SU-DHL-6 (cell line): ENCODE measurements at regions not wholly inside any gene's neighbourhood (a gene's known extent, or its start where the extent isn't known, plus 50 kb on each side); places are given as distances from the start of the nearest gene placed in this dataset.
"Not testable (repeated sequence)": the region's sequence is repeated elsewhere in the genome, so short reads cannot be mapped to it uniquely, and the experiment has no call there.

Source experiments
- H2AFZ ChIP-seq: fragments of 200-600 bp; sonication (generic); 2 replicates; pipeline ENCODE4 v1.6.1; 2014; ENCODE audit warnings: low read depth, mild to moderate bottlenecking, moderate library complexity, mixed read lengths, antibody characterized with exemption, low read length; ENCODE audit not compliant: severe bottlenecking
- H3F3A ChIP-seq: fragments of 200-600 bp; shearing (Covaris generic); 2 replicates; pipeline ENCODE4 v1.6.0; 2016; ENCODE audit warnings: antibody characterized with exemption, mild to moderate bottlenecking; ENCODE audit not compliant: insufficient read depth
- H3K27ac ChIP-seq: fragments of 200-600 bp; sonication (generic); 2 replicates; pipeline ENCODE4 v1.5.1; 2016; ENCODE audit warnings: low read depth, mild to moderate bottlenecking, low read length, moderate library complexity, mixed read lengths
- H3K27me3 ChIP-seq: fragments of 200-600 bp; sonication (generic), shearing (Covaris generic); 2 replicates; pipeline ENCODE4 v1.6.0; 2014; ENCODE audit warnings: mild to moderate bottlenecking, low read length
- H3K36me3 ChIP-seq: fragments of 200-600 bp; sonication (generic); 2 replicates; pipeline ENCODE4 v1.6.1; 2014; ENCODE audit warnings: mild to moderate bottlenecking, low read length, mixed read lengths
- H3K4me2 ChIP-seq: fragments of 300-600, 200-600 bp; shearing (Covaris generic), sonication (generic); 2 replicates; pipeline ENCODE4 v1.6.0; 2014; ENCODE audit warnings: low read length, low read depth, mild to moderate bottlenecking; ENCODE audit not compliant: poor library complexity, severe bottlenecking
- H3K4me3 ChIP-seq: fragments of 200-600 bp; sonication (generic); 2 replicates; pipeline ENCODE4 v1.5.1; 2014; ENCODE audit warnings: antibody characterized with exemption, low read length, mild to moderate bottlenecking, mixed read lengths; ENCODE audit not compliant: insufficient read depth, poor library complexity, severe bottlenecking
- H3K79me2 ChIP-seq: fragments of 200-600 bp; sonication (generic); 2 replicates; pipeline ENCODE4 v1.6.1; 2014; ENCODE audit warnings: mild to moderate bottlenecking, low read length, moderate library complexity; ENCODE audit not compliant: insufficient read depth
- H3K9ac ChIP-seq: fragments of 200-600 bp; sonication (generic); 2 replicates; pipeline ENCODE4 v1.7.0; 2014; ENCODE audit warnings: mild to moderate bottlenecking, low read length
- H3K9me2 ChIP-seq: fragments of 200-600 bp; sonication (generic); replicated peaks from 2 replicates; pipeline ENCODE4 v1.6.1; 2014; ENCODE audit warnings: low read length; ENCODE audit not compliant: insufficient read depth
- H3K9me3 ChIP-seq: fragments of 200-600 bp; sonication (generic); 2 replicates; pipeline ENCODE4 v1.6.1; 2014; ENCODE audit warnings: low read length, mixed read lengths; ENCODE audit not compliant: insufficient read depth
- H4K20me1 ChIP-seq: fragments of 200-600 bp; sonication (generic); 2 replicates; pipeline ENCODE4 v1.6.1; 2014; ENCODE audit warnings: low read depth, mild to moderate bottlenecking, antibody characterized with exemption, low read length, moderate library complexity, mixed read lengths
- EZH2phosphoT487 ChIP-seq: fragments of 200-600 bp; sonication (generic), shearing (Covaris generic); conservative IDR thresholded peaks from 2 replicates; pipeline ENCODE4 v1.6.1; 2018; ENCODE audit warnings: mild to moderate bottlenecking, antibody characterized with exemption, low read length, moderate library complexity, mixed read lengths
- TF ChIP-seq, protein P1 (sequence below): fragments of 200-600 bp; sonication (generic); IDR thresholded peaks from one replicate; pipeline ENCODE4 v1.5.1; 2017; ENCODE audit warnings: antibody characterized with exemption, mild to moderate bottlenecking, low read length, moderate library complexity; ENCODE audit not compliant: insufficient read depth, poor library complexity, severe bottlenecking

GRCh38 chr2:63736354-63736753 is 105.3 kb upstream of the UGP2 start:
- H3K36me3 ChIP-seq: no peaks in the 10 kb centered on the region
- no peak overlapping the region for H2AFZ ChIP-seq
- no peak overlapping the region for H3K27ac ChIP-seq
- no peak overlapping the region for H3K4me2 ChIP-seq
- no peak overlapping the region for H3K9ac ChIP-seq
- no peaks in the 10 kb centered on the region for H4K20me1 ChIP-seq
- TF ChIP-seq EZH2phosphoT487: no peak
- TF ChIP-seq, protein P1, sequence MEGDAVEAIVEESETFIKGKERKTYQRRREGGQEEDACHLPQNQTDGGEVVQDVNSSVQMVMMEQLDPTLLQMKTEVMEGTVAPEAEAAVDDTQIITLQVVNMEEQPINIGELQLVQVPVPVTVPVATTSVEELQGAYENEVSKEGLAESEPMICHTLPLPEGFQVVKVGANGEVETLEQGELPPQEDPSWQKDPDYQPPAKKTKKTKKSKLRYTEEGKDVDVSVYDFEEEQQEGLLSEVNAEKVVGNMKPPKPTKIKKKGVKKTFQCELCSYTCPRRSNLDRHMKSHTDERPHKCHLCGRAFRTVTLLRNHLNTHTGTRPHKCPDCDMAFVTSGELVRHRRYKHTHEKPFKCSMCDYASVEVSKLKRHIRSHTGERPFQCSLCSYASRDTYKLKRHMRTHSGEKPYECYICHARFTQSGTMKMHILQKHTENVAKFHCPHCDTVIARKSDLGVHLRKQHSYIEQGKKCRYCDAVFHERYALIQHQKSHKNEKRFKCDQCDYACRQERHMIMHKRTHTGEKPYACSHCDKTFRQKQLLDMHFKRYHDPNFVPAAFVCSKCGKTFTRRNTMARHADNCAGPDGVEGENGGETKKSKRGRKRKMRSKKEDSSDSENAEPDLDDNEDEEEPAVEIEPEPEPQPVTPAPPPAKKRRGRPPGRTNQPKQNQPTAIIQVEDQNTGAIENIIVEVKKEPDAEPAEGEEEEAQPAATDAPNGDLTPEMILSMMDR: no peak
- no peaks in the 10 kb centered on the region for H3K27me3 ChIP-seq
- H3K9me2 ChIP-seq: no peaks in the 10 kb centered on the region
- H3K4me3 ChIP-seq: no peak overlapping the region
- no peaks in the 10 kb centered on the region for H3F3A ChIP-seq
- no peaks in the 10 kb centered on the region for H3K9me3 ChIP-seq
- no peaks in the 10 kb centered on the region for H3K79me2 ChIP-seq

DNA sequence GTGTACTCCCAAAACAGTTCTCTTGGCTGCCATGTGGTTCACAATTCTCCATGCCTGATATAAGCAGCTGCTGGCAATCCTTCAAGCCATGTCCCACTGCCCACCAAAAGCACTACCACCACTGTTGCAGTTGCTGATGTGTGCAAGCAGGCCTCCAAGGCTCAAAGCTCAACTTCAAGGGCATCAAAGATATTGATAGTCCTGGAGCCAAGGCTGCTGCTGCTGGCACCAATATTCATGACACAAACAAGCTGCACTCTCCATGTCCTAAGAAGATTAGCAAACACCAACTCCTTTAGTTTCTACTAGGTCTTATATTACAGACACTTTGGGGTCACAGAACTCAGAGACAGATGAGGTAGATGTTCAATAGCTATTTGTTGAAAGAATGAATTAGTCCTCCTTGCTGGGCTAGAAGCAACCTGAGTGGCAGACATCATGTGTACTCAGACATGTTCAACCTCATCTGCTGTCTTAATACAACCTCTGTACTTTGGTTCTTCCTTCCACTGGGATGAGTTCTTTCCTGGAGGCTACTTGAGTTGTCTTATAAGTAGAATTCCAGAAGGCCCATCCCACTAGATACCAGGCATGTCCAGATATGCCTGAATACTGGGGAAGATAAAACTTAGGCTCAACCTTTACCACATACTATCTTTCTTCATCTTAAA is 104.5 kb upstream of the UGP2 start:
- Histone ChIP-seq H3K4me3 (no peak overlapping the region), H2AFZ (no peak overlapping the region), H3F3A (no peaks in the 10 kb centered on the region), H3K36me3 (no peaks in the 10 kb centered on the region), H3K27me3 (no peaks in the 10 kb centered on the region), H3K9me2 (no peaks in the 10 kb centered on the region), H3K9ac (no peak overlapping the region), H3K79me2 (no peaks in the 10 kb centered on the region), H4K20me1 (no peaks in the 10 kb centered on the region), H3K9me3 (no peaks in the 10 kb centered on the region), H3K27ac (no peak overlapping the region), H3K4me2 (no peak overlapping the region)
- TF ChIP-seq EZH2phosphoT487: no peak
- TF ChIP-seq, protein P1: no peak

DNA sequence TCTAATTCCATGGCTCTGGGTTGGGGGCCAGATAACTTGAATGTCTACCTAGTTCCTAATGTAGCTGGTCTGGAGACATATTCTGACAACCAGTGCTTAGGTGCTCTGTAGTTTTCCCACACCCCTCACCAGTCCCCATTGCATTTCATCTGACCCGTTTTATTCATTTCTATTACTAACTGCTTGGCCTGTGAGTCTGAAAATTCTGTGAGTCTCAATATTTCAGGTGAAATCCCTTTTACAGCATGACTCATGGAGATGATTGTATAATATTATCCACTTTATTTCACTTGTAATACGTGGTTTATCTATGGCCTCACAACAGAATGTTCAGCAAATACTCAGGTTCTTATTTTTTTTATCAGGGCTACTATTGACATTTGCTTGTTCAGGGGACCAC is 103.7 kb upstream of the UGP2 start:
- no peaks in the 10 kb centered on the region for H3K9me3 ChIP-seq
- H3K4me2 ChIP-seq: no peak overlapping the region
- TF ChIP-seq EZH2phosphoT487: no peak
- TF ChIP-seq, protein P1: no peak
- H4K20me1 ChIP-seq: no peaks in the 10 kb centered on the region
- H3K36me3 ChIP-seq: no peaks in the 10 kb centered on the region
- no peak overlapping the region for H3K27ac ChIP-seq
- no peak overlapping the region for H2AFZ ChIP-seq
- no peaks in the 10 kb centered on the region for H3K9me2 ChIP-seq
- no peaks in the 10 kb centered on the region for H3K27me3 ChIP-seq
- no peaks in the 10 kb centered on the region for H3F3A ChIP-seq
- no peak overlapping the region for H3K4me3 ChIP-seq
- H3K79me2 ChIP-seq: no peaks in the 10 kb centered on the region
- no peak overlapping the region for H3K9ac ChIP-seq

- H3K36me3 ChIP-seq, H3K27me3 ChIP-seq, H3K4me2 ChIP-seq, H3F3A ChIP-seq, H3K79me2 ChIP-seq, H3K9ac ChIP-seq, H2AFZ ChIP-seq, H3K27ac ChIP-seq, H3K4me3 ChIP-seq, H3K9me2 ChIP-seq, H4K20me1 ChIP-seq, H3K9me3 ChIP-seq: not testable (repeated sequence)
Observed at GRCh38 chr2:63739180-63739579, 102.5 kb upstream of the UGP2 start.
